GM12892 (cell line): ENCODE measurements at regions not wholly inside any gene's neighbourhood (a gene's known extent, or its start where the extent isn't known, plus 50 kb on each side); places are given as distances from the start of the nearest gene placed in this dataset.

Experiments used
- POLR2A ChIP-seq: IDR thresholded peaks from 2 replicates; pipeline ENCODE4 v1.6.1; 2011; ENCODE audit warnings: low read depth, low read length, control low read depth
- POLR2AphosphoS5 ChIP-seq: IDR thresholded peaks from 2 replicates; pipeline ENCODE4 v1.6.1; 2011; ENCODE audit warnings: low read depth, low read length, control low read depth

GRCh38 chr14:87635442-87635841 lies 357.5 kb downstream of the GALC start:
- TF ChIP-seq POLR2A (no peak), POLR2AphosphoS5 (no peak)
